ENCODE measurements at regions not wholly inside any gene's neighbourhood (a gene's known extent, or its start where the extent isn't known, plus 50 kb on each side); places are given as distances from the start of the nearest gene placed in this dataset.
"Not testable (repeated sequence)": the region's sequence is repeated elsewhere in the genome, so short reads cannot be mapped to it uniquely, and the experiment has no call there.

DNA sequence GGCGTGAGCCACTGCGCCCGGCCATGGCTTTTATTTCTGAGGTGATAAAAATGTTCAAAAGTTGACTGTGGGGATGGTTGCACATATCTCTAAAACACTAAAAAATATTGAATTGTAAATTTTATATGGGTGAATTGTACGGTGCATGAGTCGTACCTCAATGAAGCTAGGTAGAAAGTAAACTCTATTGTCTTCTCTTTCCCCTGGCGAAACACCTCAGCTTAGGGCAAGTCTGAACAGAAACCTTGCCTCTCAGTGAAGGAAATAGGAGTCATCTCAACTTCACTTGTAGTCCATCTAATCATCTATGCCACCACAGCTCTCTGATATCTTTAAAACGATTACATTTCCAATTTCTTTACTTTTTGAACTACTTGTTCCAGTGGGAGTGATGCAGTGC is 309.6 kb downstream of the SPATA31A1 start:
- DNase-seq (ENCODE audit: low read depth in 2 of 2), result not testable (repeated sequence)

DNA sequence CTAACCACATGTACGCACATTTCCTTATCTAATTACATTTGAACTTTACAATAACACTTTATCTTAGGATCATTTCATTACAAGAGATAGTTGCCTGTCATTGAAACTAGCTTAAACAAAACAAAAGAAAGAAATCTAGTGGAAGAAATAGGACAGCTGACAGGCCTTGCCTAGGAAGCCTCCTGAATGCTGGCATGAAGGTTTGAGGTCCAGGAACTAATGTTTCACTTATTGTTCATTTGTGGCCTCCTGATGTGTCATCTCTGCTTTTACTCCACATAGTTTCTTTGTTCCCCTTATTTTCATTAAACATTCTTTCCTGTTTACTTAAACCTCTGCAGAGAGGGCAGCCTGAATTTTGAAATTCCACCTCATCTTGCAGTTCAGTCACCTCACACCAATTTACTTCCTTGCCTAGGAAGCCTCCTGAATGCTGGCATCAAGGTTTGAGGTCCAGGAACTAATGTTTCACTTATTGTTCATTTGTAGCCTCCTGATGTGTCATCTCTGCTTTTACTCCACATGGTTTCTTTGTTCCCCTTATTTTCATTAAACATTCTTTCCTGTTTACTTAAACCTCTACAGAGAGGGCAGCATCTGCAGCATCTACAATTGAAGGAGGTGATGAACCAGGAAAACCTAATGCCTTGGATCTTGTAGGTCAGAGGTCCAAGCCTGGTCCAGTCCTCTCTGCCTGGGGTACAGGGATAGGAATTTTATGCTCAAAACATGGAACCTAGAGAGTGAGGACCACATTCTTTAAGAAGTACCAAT is 319.2 kb downstream of the SPATA31A1 start:
- not testable (repeated sequence) for DNase-seq (ENCODE audit: low read depth in 2 of 2)

DNA sequence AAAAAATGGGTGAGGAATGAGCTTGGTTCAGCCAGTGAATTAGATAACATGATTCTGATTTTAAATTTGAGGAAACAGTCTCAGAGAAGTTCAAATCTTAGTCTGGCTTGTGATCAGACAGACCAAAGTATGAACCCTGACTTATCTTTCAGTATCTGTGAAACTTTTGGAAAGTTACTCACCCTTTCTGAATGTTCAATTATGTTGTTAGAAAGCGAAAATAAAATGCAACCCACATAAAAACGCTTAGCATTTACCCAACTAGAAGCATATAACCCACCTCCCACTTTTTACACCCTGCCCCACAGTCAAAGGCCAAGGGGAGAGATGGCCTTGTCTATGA is 319.7 kb downstream of the SPATA31A1 start:
- not testable (repeated sequence) for DNase-seq (ENCODE audit: low read depth in 2 of 2)

GRCh38 chr9:39678534-39679263 is 323.2 kb downstream of the SPATA31A1 start:
- not testable (repeated sequence) for DNase-seq (ENCODE audit: low read depth in 2 of 2)

DNA sequence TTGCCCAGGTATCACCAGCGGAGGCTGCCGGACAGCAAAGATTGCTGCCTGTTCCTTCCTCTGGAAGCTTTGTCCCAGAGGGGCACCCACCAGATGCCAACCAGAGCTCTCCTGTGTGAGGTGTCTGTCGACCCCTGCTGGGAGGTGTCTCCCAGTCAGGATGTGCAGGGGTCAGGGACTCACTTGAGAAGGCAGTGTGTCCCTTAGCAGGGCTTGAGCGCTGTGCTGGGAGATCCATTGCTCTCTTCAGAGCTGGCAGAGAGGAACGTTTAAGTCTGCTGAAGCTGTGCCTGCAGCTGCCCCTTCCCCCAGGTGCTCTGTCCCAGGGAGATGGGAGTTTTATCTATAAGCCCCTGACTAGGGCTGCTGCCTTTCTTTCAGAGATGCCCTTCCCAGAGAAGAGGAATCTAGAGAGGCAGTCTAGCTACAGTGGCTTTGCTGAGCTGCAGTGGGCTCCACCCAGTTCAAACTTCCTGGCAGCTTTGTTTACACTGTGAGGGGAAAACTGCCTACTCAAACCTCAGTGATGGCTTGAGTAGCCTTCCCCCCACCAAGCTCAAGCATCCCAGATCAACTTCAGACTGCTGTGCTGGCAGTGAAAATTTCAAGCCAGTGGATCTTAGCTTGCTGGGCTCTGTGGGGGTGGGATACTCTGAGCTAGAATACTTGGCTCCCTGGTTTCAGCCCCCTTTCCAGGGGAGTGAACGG is 325.4 kb downstream of the SPATA31A1 start:
- not testable (repeated sequence) for DNase-seq (ENCODE audit: low read depth in 2 of 2)

DNA sequence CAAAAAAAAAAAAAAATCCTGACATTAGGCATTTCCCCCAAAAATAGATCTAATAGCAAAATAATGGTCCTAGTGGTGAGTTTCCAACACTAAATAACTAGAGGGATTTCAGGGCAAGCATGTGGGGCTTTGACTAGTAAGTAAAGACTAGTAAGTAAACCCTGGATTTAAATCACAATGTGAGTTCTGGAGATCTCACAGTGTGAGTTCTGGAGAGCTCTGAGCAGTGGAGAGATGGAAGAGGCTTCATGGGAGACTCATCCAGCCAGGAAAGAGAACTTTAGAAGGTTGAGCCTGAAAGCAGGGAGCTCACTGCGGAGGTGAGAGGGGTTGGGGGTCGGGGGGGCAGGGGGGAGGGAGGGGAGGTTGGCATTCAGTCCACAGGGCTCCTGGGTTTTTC is 373.4 kb downstream of the SPATA31A1 start:
- DNase-seq (ENCODE audit: low read depth in 2 of 2), result not testable (repeated sequence)

GRCh38 chr9:39744898-39745297 is 389.4 kb downstream of the SPATA31A1 start:
- not testable (repeated sequence) for DNase-seq (ENCODE audit: low read depth in 2 of 2)

- DNase-seq (ENCODE audit: low read depth in 2 of 2), result not testable (repeated sequence)
Measured at GRCh38 chr9:39775570-39775969, 420.1 kb downstream of the SPATA31A1 start.

- DNase-seq (ENCODE audit: low read depth in 2 of 2), result not testable (repeated sequence)
Measured at GRCh38 chr9:39791356-39791755, 435.9 kb downstream of the SPATA31A1 start.

DNA sequence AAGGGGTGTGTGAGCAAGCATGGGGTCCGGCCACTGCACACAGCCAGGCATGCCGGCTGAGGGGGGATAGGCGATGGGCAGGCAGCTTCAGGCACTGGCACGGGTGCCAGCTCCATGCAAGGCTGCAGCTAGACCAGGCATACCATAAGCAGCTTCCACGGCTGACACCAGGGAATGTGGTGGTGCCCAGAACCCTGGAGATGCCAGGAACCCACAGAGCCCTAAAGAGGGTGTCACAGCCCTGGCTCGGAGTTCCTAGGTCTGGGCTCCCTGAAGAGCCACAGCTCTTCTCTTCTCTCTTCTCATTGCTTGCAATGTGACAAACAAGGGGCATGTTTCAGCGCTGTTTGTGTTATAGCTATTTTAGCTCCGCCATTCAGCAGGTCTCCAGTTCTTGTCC is 442.5 kb downstream of the SPATA31A1 start:
- not testable (repeated sequence) for DNase-seq (ENCODE audit: low read depth in 2 of 2)

GRCh38 chr9:39799252-39799651 is 443.8 kb downstream of the SPATA31A1 start:
- not testable (repeated sequence) for DNase-seq (ENCODE audit: low read depth in 2 of 2)

DNA sequence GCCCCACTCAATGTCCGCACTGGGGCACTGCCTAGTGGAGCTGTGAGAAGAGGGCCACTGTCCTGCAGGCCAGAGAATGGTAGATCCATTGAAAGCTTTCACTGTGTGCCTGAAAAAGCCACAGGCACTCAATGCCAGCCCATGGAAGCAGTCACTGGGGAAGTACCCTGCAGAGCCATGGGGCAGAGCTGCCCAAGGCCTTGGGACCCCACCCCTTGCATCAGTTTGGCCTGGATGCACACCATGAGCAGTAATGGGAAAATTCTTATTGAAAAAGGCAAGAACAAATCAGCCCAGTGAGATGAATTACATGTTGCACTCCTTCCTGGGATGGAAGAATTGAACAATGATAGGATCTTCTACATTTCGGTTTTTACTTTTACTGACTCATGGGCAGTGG is 447.1 kb downstream of the SPATA31A1 start:
- DNase-seq (ENCODE audit: low read depth in 2 of 2), result not testable (repeated sequence)

GRCh38 chr9:39809401-39810226 is 454.1 kb downstream of the SPATA31A1 start:
- DNase-seq (ENCODE audit: low read depth in 2 of 2), result peak; percentile 3 to 25

DNA sequence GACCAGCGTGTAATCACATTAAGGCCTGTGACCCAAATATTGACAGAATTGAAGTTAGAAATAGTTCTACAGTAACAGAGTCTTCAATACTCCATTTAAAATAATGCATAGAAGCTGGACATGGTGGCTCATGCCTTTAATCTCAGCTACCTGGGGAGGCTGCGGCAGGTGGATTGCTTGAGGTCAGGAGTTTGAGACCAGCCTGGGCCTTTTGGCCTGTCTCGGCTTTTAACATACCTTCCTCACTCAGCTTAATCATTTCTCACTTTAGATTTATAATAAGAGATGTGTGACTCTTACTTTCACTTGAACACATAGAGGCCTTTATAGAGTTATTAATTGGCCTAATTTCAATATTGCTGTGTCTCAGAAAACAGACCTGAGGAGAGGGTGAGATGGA is 454.9 kb downstream of the SPATA31A1 start:
- DNase-seq (ENCODE audit: low read depth in 2 of 2), result not testable (repeated sequence)

GRCh38 chr9:39811615-39812014 is 456.1 kb downstream of the SPATA31A1 start:
- DNase-seq (ENCODE audit: low read depth in 2 of 2), result not testable (repeated sequence)

DNA sequence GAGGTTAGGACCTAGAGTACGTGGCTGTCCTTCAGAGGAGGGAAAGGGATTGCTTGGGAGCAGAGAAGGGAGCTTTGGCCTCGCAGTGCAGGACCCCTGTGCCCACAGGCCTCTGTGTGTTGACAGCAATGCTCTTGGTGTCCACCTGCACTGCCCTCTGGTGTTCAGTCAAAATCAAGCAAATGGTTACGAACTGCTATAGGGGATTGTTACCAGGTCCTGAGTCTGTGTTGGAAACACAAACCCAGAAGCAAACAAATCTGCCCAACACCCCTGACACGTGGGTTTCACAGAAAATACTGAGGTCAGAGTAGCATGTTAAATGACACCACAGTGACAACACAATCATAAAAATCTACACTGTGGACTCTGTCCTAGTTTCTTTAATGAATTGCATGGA is 473.0 kb downstream of the SPATA31A1 start:
- DNase-seq (ENCODE audit: low read depth in 2 of 2), result not testable (repeated sequence)
